ENCODE measurements at regions not wholly inside any gene's neighbourhood (a gene's known extent, or its start where the extent isn't known, plus 50 kb on each side); places are given as distances from the start of the nearest gene placed in this dataset.

DNA sequence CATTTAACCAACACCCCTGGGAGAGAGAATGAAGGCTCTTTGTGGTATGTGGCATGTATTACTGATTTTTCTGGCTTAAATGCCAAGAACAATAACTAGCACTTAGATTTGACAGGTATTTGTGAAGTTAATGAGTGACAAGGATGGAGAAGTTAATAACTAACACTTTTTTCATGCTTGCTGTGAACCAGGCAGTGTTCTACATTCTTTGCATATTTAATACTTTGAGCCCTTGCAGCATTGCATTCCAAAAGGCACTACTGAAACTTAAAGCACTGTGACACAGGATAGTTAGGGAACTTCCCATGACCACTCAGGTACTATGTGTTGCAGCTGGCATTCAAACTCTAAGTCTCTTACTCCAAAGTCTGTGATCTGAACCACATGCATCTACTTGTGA is 650.6 kb downstream of the ZPLD1 start:
- Mint-ChIP-seq H3K4me3 (no peak overlapping the region), H3K36me3 (ENCODE audit: low read depth) (no peaks in the 10 kb centered on the region), H3K9me3 (no peaks in the 10 kb centered on the region), H3K4me1 (ENCODE audit: low read depth) (no peaks in the 10 kb centered on the region), H3K27ac (no peak overlapping the region), H3K27me3 (no peaks in the 10 kb centered on the region)

DNA sequence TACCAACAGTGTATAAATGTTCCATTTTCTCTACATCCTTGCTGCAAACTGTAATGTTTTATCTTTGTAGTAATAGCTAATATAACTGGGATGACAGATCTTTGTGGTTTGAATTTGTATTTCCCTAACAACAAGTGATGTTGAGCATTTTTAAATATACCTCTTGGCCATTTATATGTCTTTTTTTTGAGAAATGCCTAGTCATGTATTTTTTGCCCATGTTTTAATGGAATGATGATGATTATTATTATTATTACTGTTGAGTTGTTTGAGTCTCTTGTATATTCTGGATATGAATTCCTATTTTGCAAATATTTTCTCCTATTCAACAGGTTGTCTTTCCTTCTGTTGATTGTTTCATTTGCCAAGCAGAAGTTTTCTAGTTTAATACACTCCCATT is 654.9 kb downstream of the ZPLD1 start:
- Mint-ChIP-seq H3K4me1 (ENCODE audit: low read depth) (no peaks in the 10 kb centered on the region), H3K36me3 (ENCODE audit: low read depth) (no peaks in the 10 kb centered on the region), H3K4me3 (no peak overlapping the region), H3K27ac (no peak overlapping the region), H3K27me3 (no peaks in the 10 kb centered on the region), H3K9me3 (peaks cover 3% of the 10 kb centered on the region)

DNA sequence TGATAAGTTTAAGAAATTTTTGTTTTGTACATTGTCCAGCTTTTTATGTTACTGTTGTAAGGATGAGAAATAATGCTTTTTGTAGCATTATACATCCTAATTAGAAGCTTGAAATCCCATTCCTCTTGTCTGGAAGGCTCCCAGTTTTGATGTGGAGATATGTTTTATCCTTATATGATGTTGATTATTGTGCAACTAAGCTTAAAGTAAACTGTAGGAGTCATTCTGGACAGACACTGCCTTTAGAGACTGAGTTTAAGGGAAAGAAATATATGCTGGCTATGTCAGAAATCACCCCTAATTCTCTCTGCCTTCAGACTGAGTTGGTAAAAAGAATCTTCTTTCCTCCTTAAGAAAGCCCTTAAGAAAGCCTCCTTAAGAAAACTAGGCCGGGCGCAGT is 670.4 kb downstream of the ZPLD1 start:
- Mint-ChIP-seq H3K4me1 (ENCODE audit: low read depth) (no peaks in the 10 kb centered on the region), H3K36me3 (ENCODE audit: low read depth) (no peaks in the 10 kb centered on the region), H3K27ac (no peak overlapping the region), H3K27me3 (no peaks in the 10 kb centered on the region), H3K9me3 (peaks cover 2% of the 10 kb centered on the region), H3K4me3 (no peak overlapping the region)

DNA sequence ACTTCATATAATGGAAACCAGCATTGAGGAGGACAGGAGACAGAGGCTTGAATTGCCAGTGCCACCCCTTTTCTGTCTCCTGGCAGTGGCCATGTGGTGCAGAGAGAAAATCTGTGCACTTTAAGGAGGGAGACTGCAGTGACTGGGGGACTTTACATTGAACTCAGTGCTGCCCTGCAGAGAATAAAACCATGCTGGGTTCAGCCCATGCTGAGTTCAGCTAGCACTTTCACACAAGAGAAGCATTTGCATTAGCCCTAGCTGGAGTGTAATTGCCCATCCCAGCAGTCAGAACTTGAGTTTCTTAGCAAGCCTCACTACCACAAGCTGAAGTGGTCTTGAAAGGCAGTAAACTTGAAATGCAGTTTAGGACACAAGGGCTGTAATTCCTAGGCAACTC is 677.5 kb downstream of the ZPLD1 start:
- H3K27ac Mint-ChIP-seq, result no peak overlapping the region
- H3K27me3 Mint-ChIP-seq, result no peaks in the 10 kb centered on the region
- H3K36me3 Mint-ChIP-seq (ENCODE audit: low read depth), result no peaks in the 10 kb centered on the region
- H3K9me3 Mint-ChIP-seq, result no peaks in the 10 kb centered on the region
- H3K4me1 Mint-ChIP-seq (ENCODE audit: low read depth), result no peaks in the 10 kb centered on the region
- no peak overlapping the region for H3K4me3 Mint-ChIP-seq

DNA sequence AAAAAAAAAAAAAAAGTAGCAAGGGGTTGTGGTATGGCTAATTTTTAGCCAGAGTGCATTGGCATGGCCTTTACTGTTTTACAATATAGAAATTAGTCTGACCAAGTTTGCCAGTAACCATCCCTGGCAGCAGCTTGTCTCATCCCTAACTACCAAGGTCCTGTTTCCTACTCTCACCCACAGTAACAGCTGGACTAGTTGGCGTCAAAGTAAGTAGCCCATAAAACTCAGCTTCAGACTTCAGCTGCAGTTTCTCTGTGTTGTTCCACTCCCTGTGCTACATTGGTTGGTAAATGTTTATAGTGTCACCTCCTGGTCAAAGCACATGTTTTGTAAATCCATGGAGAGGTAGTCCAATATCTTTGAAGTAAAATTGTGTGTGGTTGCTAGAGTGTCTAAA is 691.3 kb downstream of the ZPLD1 start:
- H3K27ac Mint-ChIP-seq, result no peak overlapping the region
- no peak overlapping the region for H3K4me3 Mint-ChIP-seq
- H3K27me3 Mint-ChIP-seq, result no peaks in the 10 kb centered on the region
- peaks cover 3% of the 10 kb centered on the region for H3K9me3 Mint-ChIP-seq
- H3K36me3 Mint-ChIP-seq (ENCODE audit: low read depth), result no peaks in the 10 kb centered on the region
- H3K4me1 Mint-ChIP-seq (ENCODE audit: low read depth), result no peaks in the 10 kb centered on the region

DNA sequence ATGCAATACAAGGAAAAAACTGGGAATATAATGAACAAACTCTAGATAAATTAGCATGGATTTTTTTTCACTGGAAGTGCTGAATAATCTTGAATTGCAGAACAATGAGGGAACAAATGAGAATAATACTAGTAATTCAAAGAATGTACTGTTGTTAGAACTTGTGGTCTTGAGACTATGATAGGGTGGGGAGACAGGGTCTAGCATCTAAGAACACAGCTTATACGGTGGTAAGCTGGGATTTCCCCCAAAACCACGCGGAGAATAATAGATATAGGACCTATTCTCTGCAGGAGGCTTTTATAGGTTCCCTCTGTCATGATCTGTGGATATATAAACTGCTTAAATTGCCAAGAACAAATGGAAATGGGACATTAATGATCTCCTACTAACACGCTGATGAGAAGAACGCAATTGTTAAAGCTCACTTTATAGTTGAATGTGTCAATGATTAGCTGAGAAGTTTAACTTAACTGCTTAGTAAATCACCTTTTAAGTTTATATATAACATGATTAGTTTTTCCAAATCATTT is 692.3 kb downstream of the ZPLD1 start:
- Mint-ChIP-seq H3K27me3 (no peaks in the 10 kb centered on the region), H3K36me3 (ENCODE audit: low read depth) (no peaks in the 10 kb centered on the region), H3K4me3 (no peak overlapping the region), H3K9me3 (peaks cover 3% of the 10 kb centered on the region), H3K4me1 (ENCODE audit: low read depth) (no peaks in the 10 kb centered on the region), H3K27ac (no peak overlapping the region)

DNA sequence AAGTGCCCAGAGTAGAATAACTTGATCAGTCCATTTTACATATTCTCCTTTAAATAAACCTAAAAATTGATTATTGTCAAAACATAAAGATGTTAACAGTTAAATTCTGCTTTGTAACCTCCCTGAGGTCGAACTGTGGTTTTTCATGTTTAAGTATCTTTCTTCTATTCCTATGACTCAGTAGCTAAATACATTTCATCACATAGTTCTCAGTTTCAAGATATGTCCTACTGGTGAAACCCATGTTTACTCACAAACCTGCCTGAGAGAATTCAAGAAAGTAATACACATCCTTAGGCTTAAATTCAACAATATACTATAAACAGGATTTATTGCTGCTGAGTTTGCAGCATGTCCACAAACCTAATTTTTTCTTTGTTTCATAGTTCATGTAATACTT is 692.9 kb downstream of the ZPLD1 start:
- Mint-ChIP-seq H3K4me3 (no peak overlapping the region), H3K27ac (no peak overlapping the region), H3K4me1 (ENCODE audit: low read depth) (no peaks in the 10 kb centered on the region), H3K9me3 (peaks cover 3% of the 10 kb centered on the region), H3K36me3 (ENCODE audit: low read depth) (no peaks in the 10 kb centered on the region), H3K27me3 (no peaks in the 10 kb centered on the region)

DNA sequence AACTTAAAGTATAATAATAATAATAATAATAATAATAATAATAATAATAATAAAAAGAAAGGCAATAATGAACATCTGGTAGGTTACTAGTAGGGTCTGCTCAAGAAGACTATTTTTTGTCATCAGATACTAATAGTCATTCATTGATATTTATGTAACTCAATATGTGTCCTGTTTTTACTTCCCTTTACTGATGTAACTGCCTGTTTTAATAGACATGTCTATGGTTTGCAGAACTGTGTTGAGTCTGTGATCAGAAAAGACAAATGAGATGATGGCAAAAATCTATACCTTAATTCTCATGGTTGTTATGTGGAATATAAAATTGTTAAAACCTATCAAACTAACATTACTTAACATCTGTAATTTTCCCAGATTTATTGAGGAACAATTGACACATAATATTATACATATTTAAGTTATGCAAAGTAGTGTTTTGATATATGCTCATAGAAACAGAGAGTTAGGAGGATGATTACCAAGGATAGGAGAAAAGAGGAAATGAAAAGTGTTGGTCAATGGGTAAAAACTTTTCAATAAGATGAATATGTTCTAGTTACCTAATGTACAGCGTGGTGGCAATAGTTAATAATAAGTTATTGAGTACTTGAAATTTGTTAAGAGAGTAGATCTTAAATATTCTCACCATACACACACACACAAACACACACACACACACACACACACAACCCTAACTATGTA is 699.4 kb downstream of the ZPLD1 start:
- Mint-ChIP-seq H3K36me3 (ENCODE audit: low read depth) (no peaks in the 10 kb centered on the region), H3K27me3 (no peaks in the 10 kb centered on the region), H3K9me3 (peaks cover 3% of the 10 kb centered on the region), H3K4me3 (no peak overlapping the region), H3K4me1 (ENCODE audit: low read depth) (no peaks in the 10 kb centered on the region), H3K27ac (no peak overlapping the region)

DNA sequence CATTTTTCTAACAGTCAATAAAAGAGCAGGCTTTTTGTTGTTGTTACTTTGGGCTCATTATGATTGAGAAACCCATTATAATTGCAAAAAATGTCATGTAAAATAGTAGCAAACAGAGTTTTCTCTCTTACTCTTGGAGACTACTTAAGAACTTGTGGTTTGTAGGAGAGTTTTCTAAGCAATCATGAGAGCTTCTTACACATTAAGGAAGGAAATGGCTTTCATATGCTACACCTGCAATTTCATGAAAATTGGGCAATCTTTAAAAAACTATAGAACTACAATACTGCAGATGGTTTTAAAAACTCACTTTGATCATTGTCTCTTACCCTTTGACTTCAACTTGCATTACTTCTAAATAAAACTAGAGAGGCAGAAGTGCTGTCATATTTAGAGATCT is 701.8 kb downstream of the ZPLD1 start:
- Mint-ChIP-seq H3K4me1 (ENCODE audit: low read depth) (no peaks in the 10 kb centered on the region), H3K36me3 (ENCODE audit: low read depth) (no peaks in the 10 kb centered on the region), H3K27ac (no peak overlapping the region), H3K9me3 (peaks cover 7% of the 10 kb centered on the region), H3K4me3 (no peak overlapping the region), H3K27me3 (peaks cover 3% of the 10 kb centered on the region)

DNA sequence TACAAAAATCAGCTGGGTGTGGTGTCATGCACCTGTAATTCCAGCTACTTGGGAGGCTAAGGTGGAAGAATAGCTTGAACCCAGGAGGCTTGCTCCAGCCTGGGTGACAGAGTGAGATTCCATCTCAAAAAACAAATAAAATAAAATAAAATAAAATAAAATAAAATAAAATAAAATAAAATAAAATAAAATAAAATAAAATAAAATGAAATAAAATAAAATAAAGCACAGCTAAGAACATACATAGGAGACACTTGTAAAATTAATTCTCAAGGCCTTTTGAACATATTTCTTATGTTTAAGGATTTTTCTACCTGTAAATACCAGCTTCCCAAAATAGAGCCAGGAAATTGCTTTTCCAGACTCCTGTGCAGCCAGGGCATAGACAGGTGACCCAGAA is 703.0 kb downstream of the ZPLD1 start:
- peaks cover 7% of the 10 kb centered on the region for H3K9me3 Mint-ChIP-seq
- no peak overlapping the region for H3K4me3 Mint-ChIP-seq
- H3K27ac Mint-ChIP-seq, result no peak overlapping the region
- peaks cover 3% of the 10 kb centered on the region for H3K27me3 Mint-ChIP-seq
- H3K36me3 Mint-ChIP-seq (ENCODE audit: low read depth), result no peaks in the 10 kb centered on the region
- H3K4me1 Mint-ChIP-seq (ENCODE audit: low read depth), result no peaks in the 10 kb centered on the region

DNA sequence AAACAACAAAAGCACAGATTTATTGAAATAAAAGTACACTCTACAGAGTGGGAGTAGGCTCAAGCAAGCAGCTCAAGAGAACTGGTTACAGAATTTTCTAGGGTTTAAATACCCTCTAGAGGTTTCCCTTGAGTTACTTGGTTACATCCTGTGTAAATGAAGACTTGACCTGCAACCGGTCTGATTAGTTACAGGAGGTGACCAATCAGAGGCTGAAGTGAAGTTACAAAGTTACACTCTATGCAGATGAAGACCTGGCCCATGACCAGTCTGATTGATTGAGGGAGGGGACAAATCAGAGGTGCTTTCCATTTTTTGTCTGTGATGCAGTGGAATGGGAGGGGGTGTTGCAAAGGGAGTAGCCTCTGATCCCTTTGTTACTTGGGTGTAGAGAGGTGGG is 723.4 kb downstream of the ZPLD1 start:
- Mint-ChIP-seq H3K9me3 (no peaks in the 10 kb centered on the region), H3K4me1 (ENCODE audit: low read depth) (no peaks in the 10 kb centered on the region), H3K36me3 (ENCODE audit: low read depth) (no peaks in the 10 kb centered on the region), H3K27ac (no peak overlapping the region), H3K4me3 (no peak overlapping the region), H3K27me3 (no peaks in the 10 kb centered on the region)

DNA sequence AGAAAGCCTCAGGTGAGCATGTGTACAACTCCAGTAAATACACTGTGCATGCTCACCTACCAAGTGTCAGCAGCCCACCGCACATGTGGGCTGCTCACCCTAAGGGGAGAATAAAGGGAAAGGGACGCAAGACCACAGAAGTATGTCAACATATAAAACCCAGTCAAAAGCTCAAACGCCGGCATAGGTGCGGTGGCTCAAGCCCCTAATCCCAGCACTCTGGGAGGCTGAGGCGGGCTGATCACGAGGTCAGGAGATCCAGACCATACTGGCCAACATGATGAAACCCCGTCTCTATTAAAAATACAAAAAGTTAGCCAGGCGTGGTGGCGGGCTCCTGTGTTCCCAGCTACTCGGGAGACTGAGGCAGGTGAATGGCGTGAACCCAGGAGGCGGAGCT is 732.1 kb downstream of the ZPLD1 start:
- no peaks in the 10 kb centered on the region for H3K36me3 Mint-ChIP-seq (ENCODE audit: low read depth)
- H3K27ac Mint-ChIP-seq, result no peak overlapping the region
- H3K4me1 Mint-ChIP-seq (ENCODE audit: low read depth), result no peaks in the 10 kb centered on the region
- peaks cover 6% of the 10 kb centered on the region for H3K9me3 Mint-ChIP-seq
- H3K4me3 Mint-ChIP-seq, result no peak overlapping the region
- H3K27me3 Mint-ChIP-seq, result no peaks in the 10 kb centered on the region

DNA sequence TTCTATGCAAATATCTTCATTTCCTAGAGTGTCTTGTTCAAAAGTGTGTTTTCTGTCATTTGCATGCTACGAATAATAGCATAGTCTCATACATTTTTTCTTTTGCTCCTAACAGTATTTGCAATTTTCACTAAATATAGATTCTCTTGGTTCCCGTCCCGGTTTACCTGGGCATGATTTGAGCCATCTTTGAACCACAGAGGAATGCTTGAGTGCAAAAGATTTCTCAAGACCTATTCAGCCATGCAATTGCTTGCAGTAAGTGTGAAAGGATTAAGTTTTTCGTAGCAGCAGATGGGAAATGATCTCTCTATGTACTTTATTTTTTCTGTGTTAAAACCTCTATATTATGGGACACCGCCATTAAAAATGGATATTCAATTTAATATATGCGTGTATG is 733.0 kb downstream of the ZPLD1 start:
- Mint-ChIP-seq H3K4me1 (ENCODE audit: low read depth) (no peaks in the 10 kb centered on the region), H3K9me3 (peaks cover 6% of the 10 kb centered on the region), H3K36me3 (ENCODE audit: low read depth) (no peaks in the 10 kb centered on the region), H3K4me3 (no peak overlapping the region), H3K27ac (no peak overlapping the region), H3K27me3 (no peaks in the 10 kb centered on the region)

DNA sequence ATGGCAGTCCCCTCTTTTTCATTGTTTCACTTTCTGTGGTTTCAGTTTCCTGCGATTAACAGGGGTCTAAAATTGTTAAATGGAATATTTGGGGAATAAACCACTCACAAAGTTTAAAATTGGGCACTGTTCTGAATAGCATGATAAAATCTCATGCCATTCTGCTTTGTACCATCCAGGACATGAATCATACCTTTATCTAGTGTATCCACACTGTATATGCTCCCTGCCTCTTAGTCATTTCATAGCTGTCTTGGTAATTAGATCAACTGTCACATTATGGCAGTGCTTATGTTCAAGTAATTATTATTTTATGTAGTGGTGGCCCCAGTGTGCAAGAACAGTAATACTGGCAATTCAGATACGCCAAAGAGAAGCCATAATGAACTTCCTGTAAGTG is 734.5 kb downstream of the ZPLD1 start:
- Mint-ChIP-seq H3K27me3 (no peaks in the 10 kb centered on the region), H3K4me1 (ENCODE audit: low read depth) (no peaks in the 10 kb centered on the region), H3K36me3 (ENCODE audit: low read depth) (no peaks in the 10 kb centered on the region), H3K27ac (no peak overlapping the region), H3K9me3 (peaks cover 10% of the 10 kb centered on the region), H3K4me3 (no peak overlapping the region)

DNA sequence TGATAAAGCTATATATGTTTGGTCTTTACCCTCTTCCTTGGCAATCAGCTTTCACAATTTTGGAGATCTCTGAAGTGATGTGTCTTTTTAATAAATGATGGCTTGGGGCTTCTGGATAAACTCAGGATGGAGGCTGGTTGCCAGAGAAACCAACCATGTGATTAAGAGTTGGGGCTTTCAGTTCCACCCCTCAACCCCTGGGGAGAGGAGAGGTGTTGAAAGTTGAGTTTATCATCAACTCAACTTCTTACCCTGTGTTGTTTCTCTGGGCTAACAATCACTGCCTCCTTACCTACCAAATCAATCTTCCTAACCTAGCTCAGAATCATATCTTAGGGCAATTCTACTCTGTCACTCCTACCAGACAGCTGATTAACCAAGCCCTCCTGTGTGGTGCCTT is 735.8 kb downstream of the ZPLD1 start:
- Mint-ChIP-seq H3K4me1 (ENCODE audit: low read depth) (no peaks in the 10 kb centered on the region), H3K36me3 (ENCODE audit: low read depth) (no peaks in the 10 kb centered on the region), H3K27ac (no peak overlapping the region), H3K4me3 (no peak overlapping the region), H3K27me3 (no peaks in the 10 kb centered on the region), H3K9me3 (peaks cover 10% of the 10 kb centered on the region)

DNA sequence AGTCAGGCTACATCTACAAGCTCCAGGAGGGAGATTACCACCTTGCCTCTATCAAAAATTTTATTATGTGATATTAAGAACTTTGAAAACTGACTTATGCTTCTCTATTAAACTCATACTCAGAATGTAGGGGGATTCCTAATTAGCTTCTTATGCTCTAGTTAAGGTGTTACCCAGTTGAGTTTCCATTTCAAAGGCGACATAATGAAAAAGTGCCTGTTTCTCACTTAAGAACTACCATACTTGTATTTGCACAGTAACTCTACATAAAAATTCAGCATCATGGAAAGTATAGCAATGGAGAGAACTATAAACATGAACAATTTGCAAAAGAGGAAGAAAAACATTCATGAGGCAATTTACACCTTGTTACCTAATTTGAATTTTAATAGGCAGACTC is 739.1 kb downstream of the ZPLD1 start:
- H3K4me3 Mint-ChIP-seq, result no peak overlapping the region
- no peaks in the 10 kb centered on the region for H3K4me1 Mint-ChIP-seq (ENCODE audit: low read depth)
- no peaks in the 10 kb centered on the region for H3K27me3 Mint-ChIP-seq
- H3K36me3 Mint-ChIP-seq (ENCODE audit: low read depth), result no peaks in the 10 kb centered on the region
- no peak overlapping the region for H3K27ac Mint-ChIP-seq
- H3K9me3 Mint-ChIP-seq, result peaks cover 4% of the 10 kb centered on the region

Data from stimulated activated naive CD8-positive, alpha-beta T cell treated with anti-CD3 and anti-CD28 coated beads, Interleukin-15, Interleukin-2, amounts not matched to agents 100 ng/mL and 50 ng/mL, for 24 hours (primary cell).